ENCODE measurements at regions not wholly inside any gene's neighbourhood (a gene's known extent, or its start where the extent isn't known, plus 50 kb on each side); places are given as distances from the start of the nearest gene placed in this dataset.

DNA sequence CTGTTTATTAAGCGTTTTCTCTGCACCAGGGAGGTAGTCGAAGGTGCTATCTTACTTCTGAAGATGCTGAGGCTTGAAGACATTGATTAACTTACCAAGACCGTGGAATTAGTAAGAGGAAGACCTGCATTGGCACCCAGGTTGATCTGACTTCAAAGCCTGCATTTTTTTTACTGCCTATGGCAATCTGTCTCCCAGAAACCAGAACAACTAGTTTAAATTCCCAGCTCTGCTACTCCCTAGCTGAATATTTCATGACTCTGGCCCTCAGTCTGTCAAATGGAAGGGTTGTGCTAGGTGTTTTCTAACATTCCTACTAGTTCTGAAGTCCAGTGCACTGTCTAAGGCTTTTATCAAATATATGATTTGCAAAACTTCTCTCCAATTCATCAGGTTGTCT lies 52.0 kb upstream of the GRAMD1B start:
- no peak overlapping the region for H3K4me3 ChIP-seq (ENCODE audit: control insufficient read depth, low read depth, low read length)
- no peak for TF ChIP-seq CTCF (conservative IDR thresholded peaks at IDR 0.05; ENCODE audit: control insufficient read depth, insufficient read depth, low read depth, low read length)
- DNase-seq (ENCODE audit: low read depth): no peak

GRCh38 chr11:123377355-123377754 lies 52.7 kb upstream of the GRAMD1B start:
- no peak overlapping the region for H3K4me3 ChIP-seq (ENCODE audit: control insufficient read depth, low read depth, low read length)
- no peak for TF ChIP-seq CTCF (conservative IDR thresholded peaks at IDR 0.05; ENCODE audit: control insufficient read depth, insufficient read depth, low read depth, low read length)
- DNase-seq (ENCODE audit: low read depth): no peak

GRCh38 chr11:123375832-123376231 lies 54.2 kb upstream of the GRAMD1B start:
- DNase-seq (ENCODE audit: low read depth): no peak
- no peak for TF ChIP-seq CTCF (conservative IDR thresholded peaks at IDR 0.05; ENCODE audit: control insufficient read depth, insufficient read depth, low read depth, low read length)
- no peak overlapping the region for H3K4me3 ChIP-seq (ENCODE audit: control insufficient read depth, low read depth, low read length)

- no peak overlapping the region for H3K4me3 ChIP-seq (ENCODE audit: control insufficient read depth, low read depth, low read length)
- no peak for TF ChIP-seq CTCF (conservative IDR thresholded peaks at IDR 0.05; ENCODE audit: control insufficient read depth, insufficient read depth, low read depth, low read length)
- DNase-seq (ENCODE audit: low read depth): no peak
Measured at GRCh38 chr11:123374622-123374968, 55.5 kb upstream of the GRAMD1B start.

- no peak overlapping the region for H3K4me3 ChIP-seq (ENCODE audit: control insufficient read depth, low read depth, low read length)
- DNase-seq (ENCODE audit: low read depth): no peak
- no peak for TF ChIP-seq CTCF (conservative IDR thresholded peaks at IDR 0.05; ENCODE audit: control insufficient read depth, insufficient read depth, low read depth, low read length)
Measured at GRCh38 chr11:123373754-123374621, 56.1 kb upstream of the GRAMD1B start.

DNA sequence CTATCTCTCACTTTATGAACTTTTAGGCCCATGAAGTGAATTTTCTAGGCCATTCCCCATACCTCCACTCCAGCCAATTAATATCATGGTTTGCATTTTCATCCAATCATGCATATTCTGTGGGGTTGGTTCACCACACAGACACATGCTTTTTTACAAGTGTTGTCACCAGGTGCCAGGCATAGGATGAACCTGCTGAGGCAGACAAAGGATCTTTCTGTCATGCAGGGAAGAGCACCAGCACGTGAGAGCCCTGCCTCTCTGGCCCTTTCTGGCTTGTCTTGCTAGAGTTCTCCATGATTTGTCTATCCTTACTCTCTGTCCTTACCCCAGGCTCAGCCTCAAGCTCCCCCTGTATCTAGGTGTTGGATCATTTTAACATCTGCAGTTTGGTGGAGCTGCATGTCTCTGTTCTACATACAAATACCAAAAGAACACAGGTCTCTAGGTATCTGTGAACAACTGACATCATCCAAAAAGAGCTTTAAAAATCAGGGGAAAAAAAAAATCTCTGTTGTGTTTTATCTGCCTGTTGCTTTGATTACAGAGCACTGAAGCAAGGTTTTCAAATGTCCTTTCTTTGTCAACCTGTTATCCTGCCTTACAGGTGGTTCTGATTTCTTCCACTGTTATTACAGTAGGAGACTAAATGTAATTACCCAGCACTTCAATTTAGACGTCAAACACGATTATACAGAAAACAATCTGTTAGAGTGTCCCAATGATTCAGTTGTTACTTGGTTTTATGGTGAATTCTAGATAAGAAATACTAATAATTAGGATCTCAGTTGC lies 58.4 kb upstream of the GRAMD1B start:
- no peak overlapping the region for H3K4me3 ChIP-seq (ENCODE audit: control insufficient read depth, low read depth, low read length)
- TF ChIP-seq CTCF (conservative IDR thresholded peaks at IDR 0.05; ENCODE audit: control insufficient read depth, insufficient read depth, low read depth, low read length): no peak
- DNase-seq (ENCODE audit: low read depth): no peak

All from fibroblast of mammary gland (primary cell).